ENCODE measurements at regions not wholly inside any gene's neighbourhood (a gene's known extent, or its start where the extent isn't known, plus 50 kb on each side); places are given as distances from the start of the nearest gene placed in this dataset.

- CTCF ChIA-PET, result no interaction called here
- H3K4me3 ChIP-seq (ENCODE audit: low read length), result no peak overlapping the region
- no peak overlapping the region for H3K4me3 Mint-ChIP-seq
- H3K27ac ChIP-seq (ENCODE audit: low read depth in 1 of 2, low read length in 2 of 2), result no peak overlapping the region
- no peaks in the 10 kb centered on the region for H3K36me3 Mint-ChIP-seq (ENCODE audit: low read depth)
- no peaks in the 10 kb centered on the region for H3K36me3 ChIP-seq (ENCODE audit: insufficient read depth, low read length)
- intact Hi-C loops (cut with DNase I, micrococcal nuclease), result no loop called here
- no peak for ATAC-seq (ENCODE audit: poor library complexity)
- POLR2A ChIA-PET, result no interaction called here
- TF ChIP-seq CTCF (IDR thresholded peaks at IDR 0.05), result no peak
- peaks cover 3% of the 10 kb centered on the region for H3K9me3 Mint-ChIP-seq
- no peak overlapping the region for H3K27ac Mint-ChIP-seq
- H3K27me3 Mint-ChIP-seq, result no peaks in the 10 kb centered on the region
- H3K9me3 ChIP-seq (ENCODE audit: control insufficient read depth in 1 of 2, insufficient read depth in 1 of 2, low read length in 2 of 2), result no peaks in the 10 kb centered on the region
- no peaks in the 10 kb centered on the region for H3K4me1 ChIP-seq (ENCODE audit: insufficient read depth, low read length)
- DNase-seq, result no peak
- H3K27me3 ChIP-seq (ENCODE audit: control insufficient read depth in 1 of 2, insufficient read depth in 2 of 2, low read length in 2 of 2), result no peaks in the 10 kb centered on the region
- H3K4me1 Mint-ChIP-seq (ENCODE audit: low read depth), result no peaks in the 10 kb centered on the region
These were observed 282.7 kb upstream of the SEMA6D start for GRCh38 chr15:47434596-47434995.

- H3K4me3 ChIP-seq (ENCODE audit: low read length), result no peak overlapping the region
- no peak for DNase-seq
- no peaks in the 10 kb centered on the region for H3K9me3 ChIP-seq (ENCODE audit: control insufficient read depth in 1 of 2, insufficient read depth in 1 of 2, low read length in 2 of 2)
- no peak for TF ChIP-seq CTCF (IDR thresholded peaks at IDR 0.05)
- Mint-ChIP-seq H3K9me3 (peaks cover 3% of the 10 kb centered on the region), H3K27me3 (no peaks in the 10 kb centered on the region), H3K4me1 (ENCODE audit: low read depth) (no peaks in the 10 kb centered on the region), H3K4me3 (no peak overlapping the region), H3K27ac (no peak overlapping the region), H3K36me3 (ENCODE audit: low read depth) (no peaks in the 10 kb centered on the region)
- no peaks in the 10 kb centered on the region for H3K27me3 ChIP-seq (ENCODE audit: control insufficient read depth in 1 of 2, insufficient read depth in 2 of 2, low read length in 2 of 2)
- no peak for ATAC-seq (ENCODE audit: poor library complexity)
- intact Hi-C loops (cut with DNase I, micrococcal nuclease), result no loop called here
- POLR2A ChIA-PET, result no interaction called here
- H3K36me3 ChIP-seq (ENCODE audit: insufficient read depth, low read length), result no peaks in the 10 kb centered on the region
- no peak overlapping the region for H3K27ac ChIP-seq (ENCODE audit: low read depth in 1 of 2, low read length in 2 of 2)
- CTCF ChIA-PET, result no interaction called here
- H3K4me1 ChIP-seq (ENCODE audit: insufficient read depth, low read length), result no peaks in the 10 kb centered on the region
These were observed 279.8 kb upstream of the SEMA6D start for GRCh38 chr15:47437491-47437890.

GRCh38 chr15:47439146-47440111 lies 277.9 kb upstream of the SEMA6D start:
- Histone ChIP-seq H3K4me1 (ENCODE audit: insufficient read depth, low read length) (no peaks in the 10 kb centered on the region), H3K27ac (ENCODE audit: low read depth in 1 of 2, low read length in 2 of 2) (no peak overlapping the region), H3K36me3 (ENCODE audit: insufficient read depth, low read length) (no peaks in the 10 kb centered on the region), H3K9me3 (ENCODE audit: control insufficient read depth in 1 of 2, insufficient read depth in 1 of 2, low read length in 2 of 2) (no peaks in the 10 kb centered on the region), H3K4me3 (ENCODE audit: low read length) (no peak overlapping the region), H3K27me3 (ENCODE audit: control insufficient read depth in 1 of 2, insufficient read depth in 2 of 2, low read length in 2 of 2) (no peaks in the 10 kb centered on the region)
- H3K27ac Mint-ChIP-seq, result no peak overlapping the region
- TF ChIP-seq CTCF (IDR thresholded peaks at IDR 0.05), result no peak
- intact Hi-C loops (cut with DNase I, micrococcal nuclease), result no loop called here
- ChIA-PET POLR2A (no interaction called here), CTCF (no interaction called here)
- H3K27me3 Mint-ChIP-seq, result no peaks in the 10 kb centered on the region
- H3K4me1 Mint-ChIP-seq (ENCODE audit: low read depth), result no peaks in the 10 kb centered on the region
- ATAC-seq (ENCODE audit: poor library complexity), result no peak
- H3K36me3 Mint-ChIP-seq (ENCODE audit: low read depth), result no peaks in the 10 kb centered on the region
- no peak for DNase-seq
- H3K4me3 Mint-ChIP-seq, result no peak overlapping the region
- no peaks in the 10 kb centered on the region for H3K9me3 Mint-ChIP-seq

All from CD4-positive, alpha-beta T cell (primary cell).